ENCODE measurements at regions not wholly inside any gene's neighbourhood (a gene's known extent, or its start where the extent isn't known, plus 50 kb on each side); places are given as distances from the start of the nearest gene placed in this dataset.

DNA sequence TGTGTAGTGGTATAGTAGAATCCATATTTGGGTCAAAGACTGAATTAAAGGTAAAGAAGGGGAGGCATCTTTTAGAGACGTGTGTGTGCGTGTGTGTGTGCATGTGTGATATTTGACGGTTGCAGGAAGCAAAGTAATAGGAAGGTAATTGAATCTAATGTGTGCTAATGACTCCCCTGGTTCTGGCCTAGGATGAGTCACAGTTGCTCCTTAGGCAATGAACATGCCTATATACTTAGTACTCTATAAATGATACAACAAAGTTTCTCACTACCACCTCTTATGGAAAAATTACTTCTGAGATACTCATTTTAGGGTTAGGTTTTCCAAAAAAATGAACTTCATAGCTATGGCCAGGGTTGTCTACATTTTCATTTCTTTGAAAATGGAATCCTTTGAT lies 409.6 kb downstream of the GUCY1A2 start:
- intact Hi-C loops (cut with micrococcal nuclease; ENCODE audit: unreplicated experiment) (no loop called here), in situ Hi-C loops (cut with HindIII; ENCODE audit: extremely low pct_ligation_motif_present, low pct_unique_long_range_greater_than_20kb) (no loop called here)
- H3K4me3 ChIP-seq (replicated peaks in 1 of 3; ENCODE audit: insufficient read depth in 1 of 3, low read depth in 2 of 3, low read length in 3 of 3): no peak overlapping the region
- FAIRE-seq (no peak), ATAC-seq (no peak), DNase-seq (ENCODE audit: low spot score) (no peak)
- no peaks in the 10 kb centered on the region for H3K79me2 ChIP-seq (ENCODE audit: insufficient read depth, low read length)
- H2AFZ ChIP-seq (ENCODE audit: low read length): no peak overlapping the region
- ChIA-PET POLR2A (no interaction called here), CTCF (ENCODE audit: low intra/inter-chr PET ratio, low total read pairs) (no interaction called here)
- H3K9me3 ChIP-seq (ENCODE audit: low read length): peaks cover 65% of the 10 kb centered on the region
- H3K27ac ChIP-seq (ENCODE audit: extremely low read length, insufficient read depth, low read length): no peak overlapping the region
- WGBS (ENCODE audit: low lambda C conversion rate): 54% methylated on average over 3 of the region's 3 CpGs
- H4K20me1 ChIP-seq (ENCODE audit: insufficient read depth, low read length): no peaks in the 10 kb centered on the region
- BruUV-seq (replicated peaks): no TSS peak
- no peaks in the 10 kb centered on the region for H3K4me1 ChIP-seq (ENCODE audit: insufficient read depth, low read length)
- H3K4me2 ChIP-seq (ENCODE audit: low read depth, low read length): no peak overlapping the region
- TF ChIP-seq GABPA (IDR thresholded peaks at IDR 0.05; ENCODE audit: low read depth, low read length): no peak
- TF ChIP-seq GABPA (CRISPR knock-in tag; IDR thresholded peaks at IDR 0.05; ENCODE audit: low read depth): no peak
- TF ChIP-seq, protein P1, sequence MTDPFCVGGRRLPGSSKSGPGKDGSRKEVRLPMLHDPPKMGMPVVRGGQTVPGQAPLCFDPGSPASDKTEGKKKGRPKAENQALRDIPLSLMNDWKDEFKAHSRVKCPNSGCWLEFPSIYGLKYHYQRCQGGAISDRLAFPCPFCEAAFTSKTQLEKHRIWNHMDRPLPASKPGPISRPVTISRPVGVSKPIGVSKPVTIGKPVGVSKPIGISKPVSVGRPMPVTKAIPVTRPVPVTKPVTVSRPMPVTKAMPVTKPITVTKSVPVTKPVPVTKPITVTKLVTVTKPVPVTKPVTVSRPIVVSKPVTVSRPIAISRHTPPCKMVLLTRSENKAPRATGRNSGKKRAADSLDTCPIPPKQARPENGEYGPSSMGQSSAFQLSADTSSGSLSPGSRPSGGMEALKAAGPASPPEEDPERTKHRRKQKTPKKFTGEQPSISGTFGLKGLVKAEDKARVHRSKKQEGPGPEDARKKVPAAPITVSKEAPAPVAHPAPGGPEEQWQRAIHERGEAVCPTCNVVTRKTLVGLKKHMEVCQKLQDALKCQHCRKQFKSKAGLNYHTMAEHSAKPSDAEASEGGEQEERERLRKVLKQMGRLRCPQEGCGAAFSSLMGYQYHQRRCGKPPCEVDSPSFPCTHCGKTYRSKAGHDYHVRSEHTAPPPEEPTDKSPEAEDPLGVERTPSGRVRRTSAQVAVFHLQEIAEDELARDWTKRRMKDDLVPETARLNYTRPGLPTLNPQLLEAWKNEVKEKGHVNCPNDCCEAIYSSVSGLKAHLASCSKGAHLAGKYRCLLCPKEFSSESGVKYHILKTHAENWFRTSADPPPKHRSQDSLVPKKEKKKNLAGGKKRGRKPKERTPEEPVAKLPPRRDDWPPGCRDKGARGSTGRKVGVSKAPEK (CRISPR knock-in tag; IDR thresholded peaks at IDR 0.05; ENCODE audit: borderline replicate concordance): no peak
- TF ChIP-seq ZNF510 (CRISPR knock-in tag; IDR thresholded peaks at IDR 0.05; ENCODE audit: low read depth): no peak
- TF ChIP-seq TEAD2 (CRISPR knock-in tag; IDR thresholded peaks at IDR 0.05): no peak
- TF ChIP-seq PLSCR1 (CRISPR knock-in tag; IDR thresholded peaks at IDR 0.05; ENCODE audit: borderline replicate concordance): no peak
- TF ChIP-seq NCOA5 (CRISPR knock-in tag; IDR thresholded peaks at IDR 0.05): no peak
- TF ChIP-seq ZNF224 (CRISPR knock-in tag; IDR thresholded peaks at IDR 0.05): no peak
- TF ChIP-seq CBX1 (IDR thresholded peaks at IDR 0.05; ENCODE audit: low read depth): no peak
- no peak for TF ChIP-seq ZMAT3 (CRISPR knock-in tag; conservative IDR thresholded peaks at IDR 0.05)
- TF ChIP-seq ZNF768 (CRISPR knock-in tag; IDR thresholded peaks at IDR 0.05): no peak
- TF ChIP-seq SKI (IDR thresholded peaks at IDR 0.05; ENCODE audit: partially characterized antibody): no peak
- TF ChIP-seq, protein P2, sequence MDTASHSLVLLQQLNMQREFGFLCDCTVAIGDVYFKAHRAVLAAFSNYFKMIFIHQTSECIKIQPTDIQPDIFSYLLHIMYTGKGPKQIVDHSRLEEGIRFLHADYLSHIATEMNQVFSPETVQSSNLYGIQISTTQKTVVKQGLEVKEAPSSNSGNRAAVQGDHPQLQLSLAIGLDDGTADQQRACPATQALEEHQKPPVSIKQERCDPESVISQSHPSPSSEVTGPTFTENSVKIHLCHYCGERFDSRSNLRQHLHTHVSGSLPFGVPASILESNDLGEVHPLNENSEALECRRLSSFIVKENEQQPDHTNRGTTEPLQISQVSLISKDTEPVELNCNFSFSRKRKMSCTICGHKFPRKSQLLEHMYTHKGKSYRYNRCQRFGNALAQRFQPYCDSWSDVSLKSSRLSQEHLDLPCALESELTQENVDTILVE (CRISPR knock-in tag; IDR thresholded peaks at IDR 0.05): no peak
- H3K36me3 ChIP-seq (replicated peaks in 1 of 2; ENCODE audit: control insufficient read depth in 1 of 2, insufficient read depth in 2 of 2, low read length in 2 of 2): no peaks in the 10 kb centered on the region
- H3K27me3 ChIP-seq (ENCODE audit: control insufficient read depth in 1 of 2, insufficient read depth in 2 of 2, low read length in 2 of 2): no peaks in the 10 kb centered on the region
- no peak overlapping the region for H3K9ac ChIP-seq (ENCODE audit: insufficient read depth, low read depth, low read length)
